Hypothalamus (tissue), 51 donors: ENCODE measurements at regions not wholly inside any gene's neighbourhood (a gene's known extent, or its start where the extent isn't known, plus 50 kb on each side); places are given as distances from the start of the nearest gene placed in this dataset.
A peak's percentile ranks its signal among the peaks of the same experiment; 100 is the strongest.

Experiments used
- DNase-seq, 51 donors: peaks; one replicate each; lab custom pipeline; 2025; lab: John Stamatoyannopoulos, UW

GRCh38 chr20:63089051-63089907, 82.5 kb upstream of the BHLHE23 start:
- DNase-seq = no peak

GRCh38 chr20:63087872-63088680, 81.3 kb upstream of the BHLHE23 start:
- DNase-seq = no peak

DNA sequence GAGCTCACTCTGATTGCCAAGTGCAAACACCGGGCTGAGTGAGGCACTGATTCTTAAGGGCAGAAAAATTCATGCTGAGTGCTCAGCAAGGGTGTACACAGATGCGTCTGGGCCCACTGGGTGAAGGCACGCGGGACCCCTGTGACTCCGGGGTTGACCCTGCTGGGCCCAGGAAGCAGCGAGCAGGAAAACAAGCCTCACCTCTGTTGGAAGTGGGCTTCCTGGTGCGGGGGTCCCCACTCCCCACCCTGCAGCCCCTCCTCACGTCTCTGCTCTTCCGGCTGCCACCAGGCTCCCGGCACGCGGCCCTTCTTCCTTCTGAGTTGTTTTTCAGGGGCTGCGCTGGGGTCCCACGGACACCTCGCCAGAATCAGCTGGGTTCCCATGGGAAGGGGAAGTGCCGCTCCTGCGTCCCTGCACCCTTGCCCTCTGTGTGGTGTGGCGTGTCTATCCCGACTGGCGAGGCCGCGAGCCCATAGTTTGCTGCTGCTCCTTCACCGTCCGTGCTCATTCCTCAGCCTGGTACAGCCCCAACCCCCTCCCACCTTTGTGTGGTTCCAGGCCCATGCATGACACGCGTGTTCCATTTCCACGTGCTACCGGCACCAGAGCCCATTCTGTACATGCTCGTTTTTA, 80.6 kb upstream of the BHLHE23 start:
- no peak for DNase-seq

DNA sequence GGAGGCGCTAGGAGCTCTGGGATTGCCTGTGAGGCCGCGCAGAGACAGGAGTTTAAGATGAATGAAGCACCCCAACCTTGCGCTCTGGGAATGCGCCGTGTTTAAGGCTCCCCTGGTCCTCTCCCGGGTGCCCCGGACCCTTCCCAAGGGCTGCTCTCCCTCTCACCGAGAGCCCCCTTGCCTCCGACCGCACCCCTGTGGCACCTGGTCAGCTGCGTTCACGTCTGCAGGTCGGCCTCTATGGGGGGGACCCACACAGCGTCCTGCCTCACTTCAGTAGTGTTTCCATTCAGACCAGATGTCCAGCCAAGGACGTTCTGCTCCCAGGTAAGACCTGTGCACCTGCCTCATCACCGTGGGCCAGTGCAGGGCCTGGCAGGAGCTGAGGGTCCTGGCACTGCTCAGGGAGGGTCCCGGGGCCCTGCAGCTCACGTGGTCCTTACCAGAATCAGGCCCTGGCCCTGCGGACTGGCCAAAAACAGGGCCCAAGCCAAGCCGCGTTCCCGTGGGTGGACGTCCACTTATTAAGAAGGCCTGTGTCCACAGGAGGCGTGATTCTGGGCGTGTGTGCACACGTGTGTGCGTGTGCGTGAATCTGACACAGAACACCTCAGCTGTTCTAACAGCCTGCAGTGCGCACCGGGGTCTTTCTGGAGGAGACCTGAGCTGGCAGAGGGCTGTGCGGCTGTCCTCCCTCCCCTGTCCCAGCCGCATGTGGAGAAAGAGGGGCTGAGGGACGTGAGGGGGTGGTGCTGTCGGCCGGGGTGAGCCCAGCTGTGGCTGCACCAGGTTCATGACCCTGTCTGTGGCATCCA, 79.9 kb upstream of the BHLHE23 start:
- no peak for DNase-seq

DNA sequence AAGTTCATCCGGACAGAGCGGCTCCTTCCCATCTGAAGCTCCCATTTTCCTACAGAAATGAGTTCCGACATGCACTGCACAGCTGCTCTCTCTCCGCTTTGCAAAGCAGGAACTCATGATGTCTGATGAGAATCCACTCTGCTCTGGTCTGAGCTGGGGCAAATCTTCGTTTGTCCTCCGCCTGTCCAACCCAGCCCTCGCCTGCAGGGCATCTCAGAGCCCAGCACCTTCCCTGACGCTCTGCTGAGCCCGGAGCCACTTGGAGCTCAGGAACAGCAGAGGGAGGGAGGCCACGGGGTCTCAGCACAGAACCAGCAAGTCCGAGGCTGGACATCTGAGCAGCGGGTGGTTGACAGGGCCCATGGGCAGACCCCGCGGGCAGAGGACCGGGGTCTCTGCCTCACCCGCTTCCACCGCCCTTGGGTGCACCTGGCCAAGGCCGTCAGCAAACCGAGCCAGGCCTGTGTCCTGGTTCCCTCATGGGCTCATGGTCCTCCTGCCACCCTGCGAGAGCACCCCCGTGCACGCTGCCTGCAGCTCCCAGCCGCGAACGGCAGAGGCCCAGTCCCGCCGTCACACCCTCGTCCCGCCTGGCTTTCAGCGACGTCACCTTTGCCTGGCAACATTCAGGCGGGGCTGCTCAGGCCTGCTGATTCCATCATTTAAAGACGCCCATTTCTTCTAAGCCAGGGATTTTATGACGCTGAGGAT, 78.5 kb upstream of the BHLHE23 start:
- DNase-seq = no peak

GRCh38 chr20:63084563-63084927, 77.8 kb upstream of the BHLHE23 start:
- DNase-seq = no peak

- peak in 4 of 51 donors; percentile 6 to 21 (median 12) for DNase-seq
These were observed 77.2 kb upstream of the BHLHE23 start for GRCh38 chr20:63083831-63084562.

DNA sequence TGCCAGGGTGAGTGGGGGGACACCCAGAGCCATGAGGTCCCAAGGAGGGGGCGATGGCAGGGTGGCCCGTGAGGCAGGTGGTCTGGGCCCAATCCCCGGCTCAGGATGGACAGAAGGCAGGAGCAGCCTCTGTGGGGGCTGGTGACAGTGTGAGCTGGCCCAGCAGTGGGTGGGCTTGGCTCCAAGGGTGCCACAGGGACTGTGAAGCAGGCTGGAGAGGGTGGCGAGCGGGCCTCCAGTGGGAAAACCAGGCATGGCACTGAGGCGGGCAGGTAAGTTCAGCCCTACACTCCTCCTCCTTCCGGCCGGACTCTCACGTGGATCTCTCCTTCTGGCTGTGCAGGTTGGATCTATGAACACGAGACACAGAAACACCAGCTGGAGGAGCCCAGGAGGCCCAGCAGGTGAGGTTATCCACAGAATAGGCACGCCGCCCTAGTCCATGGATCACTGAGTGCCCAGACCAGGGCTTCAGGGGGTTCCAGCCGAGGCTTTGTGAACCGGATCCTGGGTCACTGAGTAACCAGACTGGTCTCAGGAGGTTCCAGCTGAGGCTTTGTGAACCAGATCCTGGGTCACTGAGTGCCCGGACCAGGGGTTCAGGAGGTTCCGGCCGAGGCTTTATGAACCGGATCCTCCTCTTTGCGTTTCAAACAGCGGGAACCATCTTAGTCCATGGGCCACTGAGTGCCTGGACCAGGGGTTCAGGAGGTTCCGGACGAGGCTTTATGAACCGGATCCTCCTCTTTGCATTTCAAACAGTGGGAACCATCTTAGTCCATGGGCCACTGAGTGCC, 76.4 kb upstream of the BHLHE23 start:
- no peak for DNase-seq

DNA sequence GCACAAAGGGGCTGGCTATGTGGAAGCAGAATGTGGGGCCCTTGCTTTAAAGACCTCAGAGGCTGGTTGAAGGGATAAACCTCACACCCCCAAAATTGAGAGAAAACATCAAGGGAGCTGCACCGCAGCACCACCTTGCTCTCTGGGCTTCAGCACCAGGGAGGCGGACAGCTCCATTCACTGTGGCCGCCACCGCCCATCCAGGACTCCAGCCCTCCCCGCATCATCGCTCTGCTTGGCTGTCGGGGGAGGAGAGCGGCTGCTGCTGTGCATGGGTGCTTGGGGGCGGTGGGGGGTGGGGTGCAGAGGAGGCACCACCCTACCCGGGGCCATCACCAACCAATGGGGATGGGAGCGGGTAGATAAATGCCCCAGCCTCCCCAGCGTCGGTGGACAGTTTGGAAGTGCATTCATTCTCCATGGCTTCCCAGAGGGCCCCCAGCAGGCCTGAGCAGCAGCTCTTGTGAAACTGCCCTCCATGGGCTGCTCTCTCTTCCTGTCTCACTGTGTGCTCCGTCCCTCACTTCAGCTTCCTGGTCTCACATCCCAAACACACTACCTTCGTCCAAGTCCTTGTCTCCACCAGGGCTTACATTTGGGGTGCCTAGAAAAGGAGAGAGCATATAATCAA, 75.7 kb upstream of the BHLHE23 start:
- peak in 7 of 51 donors; percentile 11 to 35 (median 19) for DNase-seq

- DNase-seq = no peak
These were observed 75.1 kb upstream of the BHLHE23 start for GRCh38 chr20:63081831-63082230.

DNA sequence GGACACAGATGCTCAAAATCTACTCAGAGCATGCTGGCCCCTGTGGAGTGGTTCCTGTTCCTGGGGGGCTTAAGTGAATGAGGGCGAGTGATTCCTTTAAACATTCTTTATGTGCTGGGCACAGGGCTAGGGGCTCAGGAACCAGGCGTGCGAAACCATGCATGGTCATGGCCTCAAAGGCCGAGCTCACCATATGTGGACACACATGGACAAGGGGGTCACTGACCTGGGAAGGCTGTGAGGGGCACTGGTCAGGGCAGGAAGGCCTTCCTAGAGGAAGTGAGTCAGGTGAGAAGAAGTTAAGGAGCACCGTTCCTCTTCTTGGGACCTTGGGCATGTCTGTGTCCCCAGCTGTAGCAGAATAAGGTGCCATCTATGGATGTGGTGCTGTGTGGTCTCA, 74.6 kb upstream of the BHLHE23 start:
- DNase-seq = no peak

- DNase-seq = no peak
These were observed 74.0 kb upstream of the BHLHE23 start for GRCh38 chr20:63080811-63081210.

GRCh38 chr20:63080411-63080810, 73.6 kb upstream of the BHLHE23 start:
- DNase-seq = no peak

DNA sequence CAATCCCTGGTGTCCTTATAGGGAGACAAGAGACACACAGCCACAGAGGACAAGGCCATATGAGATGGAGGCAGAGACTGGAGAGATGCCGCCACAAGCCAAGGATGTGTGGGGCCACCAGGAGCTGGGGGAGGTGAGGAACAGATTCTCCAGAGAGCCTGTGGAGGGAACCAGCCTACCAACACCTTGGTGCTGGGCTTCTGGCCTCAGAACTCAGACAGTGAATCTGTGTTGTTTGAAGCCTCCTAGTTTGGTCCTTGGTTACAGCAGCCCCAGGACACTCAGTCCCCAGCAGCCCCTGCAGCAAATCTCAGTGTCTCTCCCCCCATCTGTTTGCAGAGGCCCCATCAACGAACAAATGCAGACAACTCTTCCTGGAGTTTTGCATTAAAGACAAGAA, 73.2 kb upstream of the BHLHE23 start:
- DNase-seq = no peak

- no peak for DNase-seq
These were observed 70.9 kb upstream of the BHLHE23 start for GRCh38 chr20:63077705-63078104.

DNA sequence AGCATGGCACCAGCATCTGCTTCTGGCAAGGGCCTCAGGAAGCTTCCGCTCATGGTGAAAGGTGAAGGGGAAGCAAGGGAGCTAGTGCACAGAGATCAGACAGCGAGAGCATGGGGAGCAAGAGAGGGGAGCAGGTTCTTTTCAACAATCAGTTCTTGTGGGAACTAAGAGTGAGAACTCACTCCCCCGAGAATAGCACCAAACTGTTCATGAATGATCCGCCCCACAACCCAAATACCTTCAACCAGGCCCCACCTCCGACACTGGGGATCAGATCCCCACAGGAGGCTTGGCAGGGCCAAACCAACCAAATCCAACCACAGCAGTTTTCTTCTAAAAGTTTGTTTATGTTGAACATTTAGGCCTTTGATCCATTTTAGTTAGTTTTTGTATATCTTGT, 69.7 kb upstream of the BHLHE23 start:
- DNase-seq = no peak

- DNase-seq = no peak
These were observed 67.9 kb upstream of the BHLHE23 start for GRCh38 chr20:63074631-63075030.

GRCh38 chr20:63074182-63074581, 67.4 kb upstream of the BHLHE23 start:
- DNase-seq = no peak
